Esophagus muscularis mucosa (tissue), 3 donors: ENCODE measurements at regions not wholly inside any gene's neighbourhood (a gene's known extent, or its start where the extent isn't known, plus 50 kb on each side); places are given as distances from the start of the nearest gene placed in this dataset.

ENCODE experiments used
- POLR2A ChIP-seq: fragments of 450-650 bp; IDR thresholded peaks from one replicate; pipeline ENCODE4 v1.6.1; 2017; ENCODE audit warnings: antibody characterized with exemption, moderate library complexity, mild to moderate bottlenecking, low read depth
- POLR2AphosphoS5 ChIP-seq, 2 donors: sonication (generic); formaldehyde crosslinking; IDR thresholded peaks; one replicate each; pipeline ENCODE4 v1.6.1; 2017; ENCODE audit warnings: antibody characterized with exemption in 2 of 2
- TF ChIP-seq, protein P1 (sequence below), 3 experiments: fragments of 200-600 bp in 2 of 3; fragments of 450-650 bp in 1 of 3; sonication (generic) in 2 of 3; IDR thresholded peaks; one replicate each; pipeline ENCODE4 v1.5.1; 2017 to 2019; ENCODE audit warnings: antibody characterized with exemption in 3 of 3, mild to moderate bottlenecking in 2 of 3, moderate library complexity in 1 of 3

DNA sequence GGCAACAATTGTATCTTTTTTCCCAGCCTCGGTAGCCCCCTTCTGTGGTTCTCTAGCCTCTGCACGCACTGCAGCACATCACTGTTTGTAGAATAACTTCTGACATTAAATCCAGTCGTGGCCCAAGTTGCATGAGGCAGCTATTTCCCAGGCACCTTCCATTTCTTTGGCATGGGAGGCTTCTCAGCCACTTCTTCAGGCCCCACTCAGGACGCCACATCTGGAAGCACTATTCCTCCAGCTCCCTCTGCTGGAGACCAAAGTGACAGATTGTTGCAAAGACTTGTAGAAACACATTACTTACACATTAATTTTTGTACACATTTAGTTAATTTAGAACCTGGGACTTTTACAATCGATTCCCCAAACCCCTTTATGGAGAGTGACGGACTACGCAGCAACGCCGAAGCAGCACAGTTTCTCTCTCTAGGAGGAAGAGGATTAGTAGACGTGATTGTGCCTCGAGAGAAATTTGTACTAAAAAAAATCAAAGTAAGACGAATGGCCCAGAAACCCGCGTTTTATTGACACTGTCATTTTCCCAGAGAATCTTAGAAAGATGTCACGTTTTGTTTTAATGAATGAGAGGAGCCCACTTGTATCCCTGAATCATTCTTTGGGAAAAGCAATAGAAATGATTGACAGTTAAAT lies 57.8 kb upstream of the RGPD5 start:
- TF ChIP-seq POLR2A (no peak), POLR2AphosphoS5 (IDR thresholded peaks at IDR 0.05) (no peak)
- TF ChIP-seq, protein P1, sequence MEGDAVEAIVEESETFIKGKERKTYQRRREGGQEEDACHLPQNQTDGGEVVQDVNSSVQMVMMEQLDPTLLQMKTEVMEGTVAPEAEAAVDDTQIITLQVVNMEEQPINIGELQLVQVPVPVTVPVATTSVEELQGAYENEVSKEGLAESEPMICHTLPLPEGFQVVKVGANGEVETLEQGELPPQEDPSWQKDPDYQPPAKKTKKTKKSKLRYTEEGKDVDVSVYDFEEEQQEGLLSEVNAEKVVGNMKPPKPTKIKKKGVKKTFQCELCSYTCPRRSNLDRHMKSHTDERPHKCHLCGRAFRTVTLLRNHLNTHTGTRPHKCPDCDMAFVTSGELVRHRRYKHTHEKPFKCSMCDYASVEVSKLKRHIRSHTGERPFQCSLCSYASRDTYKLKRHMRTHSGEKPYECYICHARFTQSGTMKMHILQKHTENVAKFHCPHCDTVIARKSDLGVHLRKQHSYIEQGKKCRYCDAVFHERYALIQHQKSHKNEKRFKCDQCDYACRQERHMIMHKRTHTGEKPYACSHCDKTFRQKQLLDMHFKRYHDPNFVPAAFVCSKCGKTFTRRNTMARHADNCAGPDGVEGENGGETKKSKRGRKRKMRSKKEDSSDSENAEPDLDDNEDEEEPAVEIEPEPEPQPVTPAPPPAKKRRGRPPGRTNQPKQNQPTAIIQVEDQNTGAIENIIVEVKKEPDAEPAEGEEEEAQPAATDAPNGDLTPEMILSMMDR (IDR thresholded peaks at IDR 0.05), result peak; percentile 64 to 68 (median 68)
